Embryonic facial prominence (tissue), 1 donor: ENCODE measurements at regions not wholly inside any gene's neighbourhood (a gene's known extent, or its start where the extent isn't known, plus 50 kb on each side); places are given as distances from the start of the nearest gene placed in this dataset.

Source experiments
- DNase-seq: peaks from one replicate; pipeline ENCODE4 v3.0.0-alpha.2; 2016; ENCODE audit errors: extremely low spot score

DNA sequence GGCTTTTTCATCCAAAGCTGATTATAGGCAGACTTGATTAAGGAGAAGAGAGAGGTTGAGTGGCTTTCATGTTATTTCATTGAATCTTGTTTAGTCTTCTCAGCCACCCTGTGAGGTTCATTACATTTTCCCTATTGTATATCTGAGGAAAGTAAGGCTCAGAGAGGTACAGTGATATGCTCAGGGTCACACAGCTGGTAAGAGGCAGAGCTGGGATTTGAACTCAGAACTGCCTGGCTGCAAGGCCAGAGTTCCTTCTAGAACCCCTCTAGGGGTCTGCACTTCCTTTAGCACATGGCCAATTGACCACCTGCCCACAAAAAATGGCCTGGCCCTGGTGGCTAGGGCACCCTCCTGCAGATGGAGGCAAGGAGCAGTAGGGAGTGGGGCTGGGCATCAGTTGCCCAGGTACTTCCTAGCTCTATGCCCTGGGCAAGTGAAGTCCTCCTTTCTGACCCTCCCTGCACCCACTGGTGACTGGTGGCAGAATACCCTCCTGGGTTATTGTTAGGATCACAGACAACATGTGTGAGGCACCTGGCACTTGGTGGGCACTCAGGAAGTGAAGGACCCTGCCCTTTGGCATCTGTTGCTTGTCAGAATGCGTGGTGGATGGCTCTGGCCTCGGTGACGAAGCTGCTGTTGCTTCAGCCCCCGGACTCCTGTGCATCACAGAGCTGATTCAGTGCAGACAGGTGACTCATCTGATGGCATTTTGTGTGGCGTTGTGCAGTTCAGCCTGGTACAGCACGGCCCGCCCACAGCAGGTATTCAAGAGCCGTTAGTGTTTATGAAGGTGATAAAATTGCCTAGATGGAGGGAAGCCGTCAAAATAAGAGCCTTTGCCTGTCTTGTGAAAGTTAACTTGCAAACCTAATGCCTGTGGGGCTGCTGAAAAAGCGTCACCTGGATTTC is 115.8 kb downstream of the SLC25A47 start:
- DNase-seq: no peak

- no peak for DNase-seq
Observed at GRCh38 chr14:100439781-100440180, 116.6 kb downstream of the SLC25A47 start.

DNA sequence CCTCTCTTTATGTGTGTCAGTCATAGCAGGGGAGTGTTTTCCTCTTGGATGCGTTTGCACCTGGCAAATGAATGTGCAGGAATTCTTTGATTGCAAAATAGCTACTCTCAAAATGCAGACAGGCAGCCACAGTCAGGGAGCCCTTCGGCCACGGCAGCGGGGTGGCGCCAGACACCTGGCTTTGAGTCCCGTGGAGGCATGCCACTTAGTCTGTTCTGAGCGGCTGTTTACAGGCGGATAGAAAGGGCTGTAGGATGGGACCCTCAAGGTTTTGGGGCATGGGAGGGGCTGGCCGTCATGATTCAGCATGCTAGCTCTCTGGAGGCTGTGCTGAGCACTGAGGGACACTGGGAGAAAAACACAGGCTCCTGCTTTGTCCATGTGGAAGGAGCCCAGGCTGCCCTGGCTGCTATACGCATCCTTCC is 117.1 kb downstream of the SLC25A47 start:
- peak; percentile 28 for DNase-seq

DNA sequence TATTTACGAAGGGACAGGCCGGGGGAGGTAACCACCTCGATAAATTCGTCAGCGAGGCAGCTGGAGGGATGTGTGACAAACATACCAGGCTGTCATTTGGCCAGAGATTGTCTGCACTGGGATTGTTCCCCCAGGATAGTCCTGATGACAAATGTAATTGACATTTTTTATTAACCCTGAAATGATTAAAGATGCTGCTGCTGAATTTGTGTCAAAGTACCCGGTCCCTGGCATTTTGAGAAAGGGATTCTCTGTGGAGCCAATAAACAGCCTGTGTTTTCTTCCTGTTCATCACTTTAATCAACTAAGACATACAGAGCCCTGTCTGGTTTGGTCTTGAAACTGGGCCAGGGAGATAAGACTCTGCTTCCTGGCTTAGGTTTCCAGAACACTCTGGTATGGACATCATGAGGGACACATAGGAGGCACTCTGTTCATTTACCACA is 117.6 kb downstream of the SLC25A47 start:
- DNase-seq: no peak

DNA sequence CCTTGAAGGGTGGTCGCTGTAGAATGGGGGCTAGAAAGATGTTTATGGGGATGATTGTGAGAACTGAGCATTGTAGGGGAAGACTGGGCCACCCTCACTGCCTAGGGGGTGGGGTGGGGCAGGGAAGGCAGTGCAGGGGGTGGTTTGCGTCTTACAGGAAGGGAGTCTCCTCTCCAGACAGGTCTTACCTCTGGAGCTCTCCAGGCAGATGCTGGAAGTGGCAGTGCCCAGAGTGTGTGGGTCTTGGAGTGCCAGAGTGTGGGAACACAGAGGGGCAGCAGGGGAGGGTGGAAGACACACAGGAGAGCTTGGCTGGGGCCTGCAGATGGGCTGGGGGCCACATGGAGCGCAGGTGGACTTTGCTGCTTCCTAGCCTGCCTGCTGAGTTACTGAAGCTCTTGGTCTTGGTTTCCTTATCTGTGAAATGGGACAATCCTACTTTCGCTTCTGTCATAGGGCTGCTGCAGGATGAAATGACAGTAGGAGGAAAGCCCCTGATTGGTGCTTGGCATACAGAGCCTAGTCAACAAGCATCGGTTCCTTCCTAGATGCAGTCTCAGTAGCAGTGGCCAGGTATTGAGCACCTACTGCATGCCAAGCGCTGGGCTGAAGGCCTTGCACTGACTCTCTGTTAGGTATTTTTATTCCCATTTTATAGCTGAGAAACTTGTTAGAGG is 118.3 kb downstream of the SLC25A47 start:
- no peak for DNase-seq

GRCh38 chr14:100442036-100442435 is 118.9 kb downstream of the SLC25A47 start:
- DNase-seq: no peak

GRCh38 chr14:100442498-100443490 is 119.7 kb downstream of the SLC25A47 start:
- DNase-seq: no peak

GRCh38 chr14:100443603-100444002 is 120.5 kb downstream of the SLC25A47 start:
- no peak for DNase-seq

DNA sequence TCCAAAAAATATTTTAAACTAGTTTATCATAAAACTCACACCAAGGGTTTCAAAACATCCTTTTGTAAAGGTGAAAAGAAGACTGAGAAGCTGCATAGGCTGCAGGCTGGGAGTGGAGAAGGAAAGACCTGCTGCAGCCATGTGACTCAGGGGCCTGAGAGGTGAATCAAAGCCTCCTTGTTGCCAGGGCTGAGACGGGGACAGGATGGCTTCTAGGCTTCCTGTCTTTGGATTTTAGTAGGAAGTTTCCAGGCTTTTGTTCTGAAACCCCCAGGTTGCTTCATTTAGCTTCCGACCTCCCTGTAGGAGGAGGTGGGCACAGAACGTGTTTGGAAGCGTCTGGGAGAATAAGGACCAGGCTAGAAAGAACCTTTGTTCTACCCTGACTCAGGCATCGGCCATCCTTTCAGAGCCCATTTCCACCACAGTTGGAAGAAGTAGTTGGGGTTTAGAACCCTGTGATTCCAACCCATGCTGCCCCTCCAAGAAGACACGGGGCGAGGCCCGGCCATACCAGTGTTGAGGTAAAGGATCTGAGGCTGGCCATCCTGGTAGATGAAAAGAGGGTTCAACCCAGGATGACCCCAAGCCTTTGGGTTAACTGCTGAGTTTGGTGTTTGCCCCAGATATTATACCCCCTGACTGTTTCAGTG is 122.4 kb downstream of the SLC25A47 start:
- no peak for DNase-seq

DNA sequence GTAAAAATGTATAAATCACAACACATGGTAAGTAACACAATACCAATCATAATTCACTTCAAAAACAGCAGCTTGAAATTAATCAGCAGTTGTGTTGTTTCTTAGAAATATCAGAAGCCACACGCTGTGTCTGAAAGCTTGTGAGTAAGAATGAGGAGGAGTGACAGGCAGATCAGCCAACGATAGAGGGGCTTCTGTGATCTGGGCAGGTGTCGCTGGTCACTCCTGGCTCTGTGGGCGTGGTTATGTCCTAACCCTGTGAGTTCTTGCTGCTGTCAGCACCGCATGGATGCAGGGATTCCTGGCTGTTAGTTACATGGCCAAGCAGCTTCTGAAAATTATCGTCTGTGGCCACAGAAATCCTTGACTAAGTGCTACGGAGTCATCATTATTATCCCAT is 123.4 kb downstream of the SLC25A47 start:
- DNase-seq: no peak

DNA sequence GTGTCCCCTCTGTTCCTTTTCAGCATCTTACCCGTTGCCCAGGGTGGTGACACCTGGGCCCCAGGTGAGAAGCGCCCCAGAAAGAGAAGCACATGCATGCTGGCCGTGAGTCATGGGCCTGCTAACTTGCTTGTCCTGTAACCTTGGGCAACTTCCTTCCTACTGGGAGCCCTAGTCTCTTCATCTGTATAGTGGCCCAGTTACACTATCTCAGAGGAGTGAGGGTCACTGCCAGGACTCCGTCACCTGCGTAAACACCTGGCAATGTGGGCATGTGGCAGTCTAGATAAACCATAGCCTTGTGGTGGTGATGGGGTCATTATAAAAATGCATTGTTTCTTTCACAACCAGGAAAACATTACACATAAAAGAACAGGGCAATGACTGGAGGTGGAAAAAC is 125.2 kb downstream of the SLC25A47 start:
- DNase-seq: no peak

- DNase-seq: no peak
Observed at GRCh38 chr14:100449225-100449987, 126.3 kb downstream of the SLC25A47 start.

- no peak for DNase-seq
Observed at GRCh38 chr14:100450049-100450448, 126.9 kb downstream of the SLC25A47 start.

DNA sequence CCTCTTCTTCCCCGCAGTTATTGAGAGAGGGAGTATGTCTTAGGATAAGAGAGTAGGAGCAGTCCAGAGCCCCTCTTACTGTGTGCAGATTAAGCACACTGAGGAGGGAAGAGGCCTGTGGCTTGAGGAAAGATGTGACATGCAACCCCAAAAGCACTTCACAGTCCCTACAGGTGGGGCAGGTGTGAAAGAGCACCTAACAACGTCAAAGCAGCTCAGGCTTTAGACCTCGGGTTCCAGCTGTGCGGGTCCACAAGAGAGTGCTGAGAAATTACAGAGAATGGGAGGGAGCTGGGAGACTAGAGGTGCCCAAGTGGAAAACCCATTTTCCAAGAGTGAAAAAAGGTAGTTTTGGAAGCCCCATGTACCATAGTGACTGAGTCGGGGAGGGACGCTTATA is 127.6 kb downstream of the SLC25A47 start:
- no peak for DNase-seq

- DNase-seq: no peak
Observed at GRCh38 chr14:100451264-100451663, 128.1 kb downstream of the SLC25A47 start.

DNA sequence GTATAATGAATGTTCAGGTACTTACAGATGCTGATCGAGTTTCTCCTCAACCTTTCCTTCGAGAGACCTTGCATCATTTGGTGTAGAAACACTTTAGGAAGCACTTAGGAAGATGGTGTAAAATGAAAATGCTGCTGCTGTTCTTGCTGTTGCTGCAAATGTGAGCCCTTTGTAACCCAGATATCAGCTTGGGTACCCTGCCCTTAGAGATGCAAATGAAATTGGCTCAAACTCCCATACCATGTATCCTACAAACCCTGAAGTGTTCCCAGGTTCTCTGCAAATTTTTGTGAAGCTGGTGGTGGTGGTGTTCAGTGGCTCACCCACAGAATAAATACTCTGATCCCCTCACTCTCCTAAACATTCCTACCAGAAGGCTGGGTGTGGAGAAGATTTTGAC is 130.8 kb downstream of the SLC25A47 start:
- DNase-seq: no peak

GRCh38 chr14:100454437-100454836 is 131.3 kb downstream of the SLC25A47 start:
- DNase-seq: no peak

GRCh38 chr14:100463937-100464336 is 123.3 kb downstream of the BEGAIN start:
- no peak for DNase-seq

DNA sequence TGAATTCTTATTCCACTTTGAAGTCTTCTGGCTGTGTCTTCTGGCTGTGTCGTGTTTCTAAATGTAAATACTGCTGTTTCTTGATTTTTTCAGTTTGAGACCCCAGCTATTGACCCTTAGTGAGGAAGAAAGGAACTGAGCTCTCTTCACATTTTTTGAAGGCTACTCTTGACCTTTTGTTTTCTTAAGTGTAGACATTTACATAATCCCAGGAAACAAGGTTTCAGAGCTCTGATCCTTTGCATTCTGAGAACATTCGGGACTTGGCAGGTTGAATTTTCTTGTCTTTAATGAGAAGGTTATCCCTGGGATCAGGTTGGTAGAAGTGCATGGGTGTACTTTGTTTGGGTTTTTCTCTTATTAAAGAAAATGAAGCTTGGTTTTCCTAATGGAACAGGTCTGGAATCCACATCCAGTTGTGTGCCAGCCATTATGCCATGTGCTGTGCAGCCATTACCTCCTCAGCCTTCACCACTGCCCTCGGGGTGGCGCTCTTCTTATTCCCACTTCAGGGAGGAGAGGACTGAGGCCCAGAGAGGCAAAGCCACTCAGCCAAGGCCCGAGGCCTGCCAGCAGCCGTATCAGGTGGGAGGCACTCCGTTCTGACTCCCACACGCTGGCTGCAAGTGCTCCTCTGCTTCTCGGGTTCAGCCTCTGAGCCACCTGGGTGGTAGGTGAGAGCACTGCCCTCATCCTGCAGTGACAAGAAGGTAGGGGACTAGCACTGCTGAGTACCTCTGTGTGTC is 120.9 kb downstream of the BEGAIN start:
- no peak for DNase-seq
